GM08714 (cell line): ENCODE measurements at regions not wholly inside any gene's neighbourhood (a gene's known extent, or its start where the extent isn't known, plus 50 kb on each side); places are given as distances from the start of the nearest gene placed in this dataset.

Experiments
- H3K4me3 ChIP-seq: fragments of 200-500 bp; sonication (Bioruptor generic); 2 replicates; pipeline ENCODE4 v1.5.1; 2014; ENCODE audit warnings: mild to moderate bottlenecking, low read length, inconsistent platforms
- ZNF274 ChIP-seq: IDR thresholded peaks from 2 replicates; pipeline ENCODE4 v1.6.1; 2012; ENCODE audit warnings: mild to moderate bottlenecking, low read depth, low read length

DNA sequence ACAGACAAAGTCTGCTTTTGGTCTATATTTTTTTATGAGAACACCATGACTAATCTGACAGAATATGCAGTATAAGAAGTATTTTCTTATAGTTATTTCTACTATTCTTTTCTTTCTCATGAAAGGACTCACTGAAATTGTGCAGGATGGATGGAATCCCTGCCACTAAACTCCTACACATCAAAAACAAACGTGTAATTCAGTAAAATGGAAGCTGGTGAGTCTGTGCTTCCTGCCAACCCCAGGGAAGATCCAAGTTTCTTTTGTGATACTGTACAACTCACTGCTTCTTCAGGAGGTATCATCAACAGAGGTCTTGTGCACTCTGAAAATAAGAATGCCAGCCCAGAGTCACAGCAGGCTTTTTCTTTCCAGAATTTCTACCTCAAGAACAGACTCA, 241.2 kb downstream of the MRPL39 start:
- no peak for TF ChIP-seq ZNF274
- no peak overlapping the region for H3K4me3 ChIP-seq

DNA sequence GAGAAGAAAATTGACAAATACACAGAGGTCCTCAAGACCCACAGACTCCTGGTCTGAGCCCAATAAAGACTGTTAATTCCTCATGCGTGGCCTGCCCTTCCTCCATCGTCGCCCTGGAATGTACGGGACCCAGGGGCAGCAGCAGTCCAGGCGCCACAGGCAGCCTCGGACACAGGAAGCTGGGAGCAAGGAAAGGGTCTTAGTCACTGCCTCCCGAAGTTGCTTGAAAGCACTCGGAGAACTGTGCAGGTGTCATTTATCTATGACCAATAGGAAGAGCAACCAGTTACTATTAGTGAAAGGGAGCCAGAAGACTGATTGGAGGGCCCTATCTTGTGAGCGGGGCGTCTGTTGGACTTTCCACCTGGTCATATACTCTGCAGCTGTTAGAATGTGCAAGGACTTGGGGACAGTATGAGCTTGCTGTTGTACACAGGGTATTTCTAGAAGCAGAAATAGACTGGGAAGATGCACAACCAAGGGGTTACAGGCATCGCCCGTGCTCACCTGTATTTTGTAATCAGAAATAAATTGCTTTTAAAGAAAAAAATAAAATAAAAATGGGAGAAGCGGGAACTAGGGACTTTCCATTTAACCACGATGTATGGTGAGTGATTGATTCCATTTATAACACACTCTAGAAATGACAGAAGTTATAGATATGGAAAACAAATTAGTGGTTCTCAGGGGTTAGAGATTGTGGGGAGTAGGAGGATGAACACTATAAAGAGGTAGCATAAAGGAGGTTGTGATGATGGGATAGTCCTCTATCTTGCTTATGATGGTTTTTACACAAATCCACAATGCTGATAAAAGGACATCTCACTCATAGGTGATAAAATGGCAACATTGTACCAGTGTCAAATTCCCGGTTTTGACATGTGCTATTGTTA, 244.7 kb downstream of the MRPL39 start:
- no peak overlapping the region for H3K4me3 ChIP-seq
- TF ChIP-seq ZNF274: no peak

GRCh38 chr21:25361765-25362164, 245.5 kb downstream of the MRPL39 start:
- no peak overlapping the region for H3K4me3 ChIP-seq
- no peak for TF ChIP-seq ZNF274

GRCh38 chr21:25361097-25361496, 246.2 kb downstream of the MRPL39 start:
- no peak overlapping the region for H3K4me3 ChIP-seq
- TF ChIP-seq ZNF274: no peak

DNA sequence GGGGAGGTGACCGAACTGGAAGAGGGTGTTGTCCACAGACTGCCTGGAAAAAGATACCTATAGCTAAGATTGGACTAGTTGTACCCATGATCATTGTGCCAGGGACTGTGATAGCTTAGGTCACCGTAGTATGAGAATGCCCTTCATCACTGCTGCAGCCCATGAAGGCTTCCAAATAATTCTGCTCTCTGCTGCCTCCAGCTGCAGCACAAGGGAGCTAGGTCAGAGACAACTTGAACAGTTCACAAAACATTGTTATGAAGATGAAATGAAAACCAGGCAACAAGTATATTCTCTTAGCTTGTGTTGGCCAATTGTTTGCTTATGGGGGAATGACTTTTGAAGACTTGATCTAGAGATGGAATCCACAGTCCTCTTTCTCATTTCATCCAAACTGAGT, 246.7 kb downstream of the MRPL39 start:
- TF ChIP-seq ZNF274: no peak
- H3K4me3 ChIP-seq: no peak overlapping the region

DNA sequence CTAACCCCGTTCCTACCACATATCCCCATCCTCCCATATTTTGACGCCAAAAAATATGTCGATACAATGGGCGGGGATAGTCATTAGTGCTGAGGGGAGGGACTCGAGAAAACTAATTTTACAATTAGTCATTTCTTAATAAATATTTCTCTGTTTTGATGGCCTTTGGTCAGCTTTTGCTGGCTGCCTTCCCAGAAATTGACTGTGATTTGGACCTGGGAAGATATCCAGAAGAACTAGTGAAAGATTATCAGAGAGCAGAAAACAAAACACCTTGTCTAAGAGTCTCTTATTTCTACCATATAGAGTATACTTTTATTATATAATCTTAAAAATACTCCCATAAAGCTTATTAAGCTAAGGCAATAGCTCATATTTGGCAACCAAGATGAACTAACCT, 247.6 kb downstream of the MRPL39 start:
- H3K4me3 ChIP-seq: no peak overlapping the region
- no peak for TF ChIP-seq ZNF274

DNA sequence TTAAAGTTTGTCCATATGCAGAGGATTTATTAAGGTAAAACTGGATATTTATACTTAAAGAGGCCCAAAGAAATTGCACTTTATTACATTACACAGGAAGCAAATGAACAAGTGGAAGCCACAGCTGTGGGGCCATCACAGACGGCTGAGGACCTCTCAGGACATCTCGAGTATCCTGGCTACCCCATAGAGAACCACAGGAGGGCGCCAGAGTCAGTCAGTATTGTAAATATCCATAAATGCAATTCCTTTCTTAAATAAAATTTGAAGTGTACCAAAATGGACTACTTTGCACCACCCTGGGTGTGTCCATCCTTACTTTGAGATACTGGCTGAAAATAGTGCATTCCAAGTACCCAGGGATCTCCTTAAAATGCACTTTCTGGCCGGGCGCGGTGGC, 257.2 kb downstream of the MRPL39 start:
- no peak overlapping the region for H3K4me3 ChIP-seq
- no peak for TF ChIP-seq ZNF274

DNA sequence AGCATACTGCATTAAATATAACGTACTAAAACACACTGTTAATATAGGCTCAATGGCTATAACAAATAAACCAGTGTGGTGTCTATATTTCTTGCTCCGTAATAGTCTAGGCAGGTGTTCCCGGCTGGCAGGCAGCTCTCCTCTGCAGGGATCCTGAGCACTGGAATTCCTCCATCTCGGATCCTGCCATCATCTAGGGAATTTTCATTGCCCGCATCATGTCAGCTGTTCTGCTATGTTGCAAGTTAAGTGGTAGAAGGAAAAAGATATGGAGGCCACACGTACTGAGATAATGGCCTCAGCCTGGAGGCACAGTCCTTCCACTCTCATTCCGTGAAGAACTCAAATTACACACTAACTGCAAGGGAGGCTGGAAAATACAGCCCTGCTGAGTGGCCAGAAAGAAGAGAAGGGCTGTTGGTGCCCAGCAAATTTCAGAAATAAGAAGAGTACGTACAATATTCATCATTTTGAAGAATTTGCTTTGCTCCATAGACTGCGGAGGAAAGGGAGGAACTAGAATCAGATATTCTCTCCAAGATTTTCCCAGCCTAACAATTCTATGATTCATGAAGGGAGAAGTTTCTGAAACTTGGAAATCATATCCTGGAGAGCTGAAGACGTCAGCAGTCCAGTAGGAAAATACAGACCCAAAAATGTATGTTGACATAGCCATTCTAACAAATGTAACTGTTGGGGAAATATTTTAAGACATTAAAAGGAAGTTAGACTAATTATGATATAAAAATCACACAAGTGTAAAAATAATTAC, 263.3 kb downstream of the MRPL39 start:
- TF ChIP-seq ZNF274: no peak
- H3K4me3 ChIP-seq: no peak overlapping the region

GRCh38 chr21:25342816-25343215, 264.5 kb downstream of the MRPL39 start:
- TF ChIP-seq ZNF274: no peak
- H3K4me3 ChIP-seq: no peak overlapping the region

DNA sequence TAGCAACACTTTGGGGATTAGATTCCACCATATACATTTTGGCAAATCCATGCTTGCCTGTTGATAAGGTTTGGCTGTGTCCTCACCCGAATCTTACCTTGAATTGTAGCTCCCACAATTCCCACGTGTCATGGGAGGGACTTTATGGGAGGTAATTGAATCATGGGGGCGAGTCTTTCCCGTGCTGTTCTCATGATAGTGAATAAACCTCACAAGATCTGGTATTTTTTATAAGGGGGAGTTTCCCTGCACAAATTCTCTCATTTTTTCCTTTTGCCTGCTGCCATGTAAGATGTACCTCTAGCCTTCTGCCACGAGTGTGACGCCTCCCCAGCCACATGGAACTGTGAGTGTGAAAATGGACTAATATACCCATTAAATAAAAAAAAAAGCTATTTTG, 265.3 kb downstream of the MRPL39 start:
- no peak for TF ChIP-seq ZNF274
- no peak overlapping the region for H3K4me3 ChIP-seq

- H3K4me3 ChIP-seq: no peak overlapping the region
- no peak for TF ChIP-seq ZNF274
Observed at GRCh38 chr21:25338415-25338814, 268.9 kb downstream of the MRPL39 start.

DNA sequence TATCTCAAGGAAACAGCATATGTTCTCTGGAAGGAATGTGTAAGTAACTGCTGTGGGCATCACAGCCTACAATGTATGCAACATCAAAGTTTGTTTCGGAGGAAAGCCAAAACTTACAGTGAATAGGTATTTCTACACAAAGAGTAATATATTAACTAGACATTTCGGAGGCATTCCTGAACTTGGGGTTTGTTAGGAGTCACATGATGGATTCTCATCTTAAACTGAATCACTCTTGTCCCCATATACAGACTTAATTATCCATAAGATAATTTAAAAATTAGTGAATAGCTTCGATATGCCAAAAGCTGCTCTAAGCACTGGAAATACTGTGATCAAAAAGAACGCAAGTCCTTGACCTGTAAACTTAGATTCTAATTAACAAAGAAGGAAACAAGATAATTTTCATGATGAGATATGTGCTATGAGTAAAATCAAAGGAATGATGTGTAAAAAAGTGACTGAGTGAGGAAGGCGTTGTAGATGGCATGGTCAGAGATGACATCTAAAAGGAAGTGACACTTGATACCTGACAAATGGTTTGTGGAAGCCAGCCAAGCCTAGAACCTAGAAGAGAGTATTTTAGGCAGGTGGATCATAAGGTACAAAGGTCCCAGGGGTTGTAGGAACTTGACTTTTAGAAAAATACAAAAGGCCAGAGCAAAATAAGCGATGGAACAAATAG, 273.1 kb downstream of the MRPL39 start:
- no peak for TF ChIP-seq ZNF274
- H3K4me3 ChIP-seq: no peak overlapping the region

- no peak for TF ChIP-seq ZNF274
- no peak overlapping the region for H3K4me3 ChIP-seq
Observed at GRCh38 chr21:25331286-25331685, 276.0 kb downstream of the MRPL39 start.

DNA sequence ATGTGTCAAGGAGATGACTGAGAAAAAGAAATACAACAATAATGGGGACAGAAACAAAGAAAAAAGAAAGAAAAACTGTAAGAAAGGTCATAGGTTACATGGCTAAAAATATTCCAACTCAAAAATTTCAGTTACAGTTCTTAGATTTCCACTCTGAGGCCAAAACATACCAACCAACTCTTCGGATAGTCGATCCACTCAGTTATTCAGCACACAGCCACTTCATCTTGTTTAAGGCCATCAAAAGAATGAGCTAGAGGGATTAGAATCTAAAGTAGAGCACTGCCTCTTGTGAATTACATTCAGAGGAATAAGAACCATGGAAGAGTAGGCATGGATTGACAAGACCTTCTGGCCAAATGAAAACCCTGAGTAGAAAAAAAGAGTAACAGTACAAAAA, 277.0 kb downstream of the MRPL39 start:
- no peak overlapping the region for H3K4me3 ChIP-seq
- no peak for TF ChIP-seq ZNF274
